ENCODE measurements at regions not wholly inside any gene's neighbourhood (a gene's known extent, or its start where the extent isn't known, plus 50 kb on each side); places are given as distances from the start of the nearest gene placed in this dataset.

DNA sequence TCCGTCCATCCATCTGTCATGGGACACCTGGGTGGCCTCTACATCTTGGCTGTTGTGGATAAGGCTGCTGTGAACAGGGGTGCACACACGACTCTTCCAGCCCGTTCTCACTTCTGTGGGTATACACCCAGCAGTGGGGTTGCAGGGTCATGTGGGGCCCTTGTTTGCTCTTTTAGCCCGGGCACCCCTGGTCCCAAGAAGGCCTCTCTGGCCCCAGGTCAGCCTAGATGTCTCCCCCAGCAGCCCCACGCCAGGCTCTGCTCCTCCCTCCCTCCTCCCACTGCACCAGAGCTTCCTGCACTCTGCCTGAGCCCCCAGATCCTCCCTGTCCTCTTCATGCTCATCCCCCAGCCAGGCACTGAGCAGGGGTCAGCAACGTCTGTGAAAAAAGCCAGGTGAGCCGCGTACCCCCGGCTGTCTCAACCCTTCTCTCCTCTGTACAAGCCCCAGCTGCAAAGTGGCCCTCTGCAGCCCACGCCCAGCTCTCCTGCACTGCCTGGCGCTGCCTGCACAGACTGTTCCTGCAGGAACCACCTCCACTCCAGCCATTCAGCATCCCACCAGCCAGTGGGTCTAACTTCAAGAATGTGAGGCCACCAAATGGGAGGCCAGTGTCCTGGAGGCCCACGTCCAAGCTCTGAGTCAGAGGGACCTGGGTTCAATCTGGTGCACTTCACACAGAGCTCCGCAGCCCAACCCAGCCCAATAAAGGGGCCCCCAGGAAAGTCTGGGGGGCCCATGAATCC is 1508.9 kb downstream of the BRD1 start:
- no peak for TF ChIP-seq EZH2phosphoT487 (conservative IDR thresholded peaks at IDR 0.05; ENCODE audit: low read length)
- TF ChIP-seq, protein P1, sequence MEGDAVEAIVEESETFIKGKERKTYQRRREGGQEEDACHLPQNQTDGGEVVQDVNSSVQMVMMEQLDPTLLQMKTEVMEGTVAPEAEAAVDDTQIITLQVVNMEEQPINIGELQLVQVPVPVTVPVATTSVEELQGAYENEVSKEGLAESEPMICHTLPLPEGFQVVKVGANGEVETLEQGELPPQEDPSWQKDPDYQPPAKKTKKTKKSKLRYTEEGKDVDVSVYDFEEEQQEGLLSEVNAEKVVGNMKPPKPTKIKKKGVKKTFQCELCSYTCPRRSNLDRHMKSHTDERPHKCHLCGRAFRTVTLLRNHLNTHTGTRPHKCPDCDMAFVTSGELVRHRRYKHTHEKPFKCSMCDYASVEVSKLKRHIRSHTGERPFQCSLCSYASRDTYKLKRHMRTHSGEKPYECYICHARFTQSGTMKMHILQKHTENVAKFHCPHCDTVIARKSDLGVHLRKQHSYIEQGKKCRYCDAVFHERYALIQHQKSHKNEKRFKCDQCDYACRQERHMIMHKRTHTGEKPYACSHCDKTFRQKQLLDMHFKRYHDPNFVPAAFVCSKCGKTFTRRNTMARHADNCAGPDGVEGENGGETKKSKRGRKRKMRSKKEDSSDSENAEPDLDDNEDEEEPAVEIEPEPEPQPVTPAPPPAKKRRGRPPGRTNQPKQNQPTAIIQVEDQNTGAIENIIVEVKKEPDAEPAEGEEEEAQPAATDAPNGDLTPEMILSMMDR (IDR thresholded peaks at IDR 0.05; ENCODE audit: insufficient read depth, low read length, poor library complexity, severe bottlenecking): no peak
- H3K79me2 ChIP-seq (ENCODE audit: insufficient read depth, low read length): no peaks in the 10 kb centered on the region

DNA sequence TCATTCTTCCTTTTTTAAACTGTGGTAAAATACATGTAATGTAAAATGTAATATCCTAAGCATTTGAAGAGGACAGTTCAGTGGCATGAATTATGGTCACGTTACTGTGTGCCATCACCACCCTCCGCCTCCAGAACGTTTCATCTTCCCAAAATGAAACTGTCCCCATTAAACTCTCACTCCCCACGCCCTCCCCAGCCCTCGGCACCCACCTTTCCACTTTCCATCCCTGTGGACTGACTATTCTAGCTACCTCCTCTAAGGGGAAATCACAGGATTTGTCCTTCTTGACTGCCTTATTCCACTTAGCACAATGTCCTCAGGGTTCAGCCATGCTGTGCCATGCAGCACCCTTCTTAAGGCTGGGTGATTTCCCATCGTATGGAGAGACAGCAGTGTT is 1509.5 kb downstream of the BRD1 start:
- Histone ChIP-seq H3K9me3 (ENCODE audit: insufficient read depth, low read length) (no peaks in the 10 kb centered on the region), H3K9me2 (replicated peaks; ENCODE audit: insufficient read depth, low read length) (no peaks in the 10 kb centered on the region), H3K4me3 (ENCODE audit: insufficient read depth, low read length, poor library complexity, severe bottlenecking) (no peak overlapping the region), H3K9ac (ENCODE audit: low read length) (no peak overlapping the region), H2AFZ (ENCODE audit: low read depth, low read length, severe bottlenecking) (no peak overlapping the region), H3K36me3 (ENCODE audit: low read length) (no peaks in the 10 kb centered on the region), H4K20me1 (ENCODE audit: low read depth, low read length) (no peaks in the 10 kb centered on the region), H3K27me3 (ENCODE audit: low read length) (no peaks in the 10 kb centered on the region), H3K79me2 (ENCODE audit: insufficient read depth, low read length) (no peaks in the 10 kb centered on the region), H3K4me2 (ENCODE audit: low read depth, low read length, poor library complexity, severe bottlenecking) (no peak overlapping the region), H3K27ac (ENCODE audit: low read depth, low read length) (no peak overlapping the region), H3F3A (ENCODE audit: insufficient read depth) (no peaks in the 10 kb centered on the region)
- TF ChIP-seq, protein P1 (IDR thresholded peaks at IDR 0.05; ENCODE audit: insufficient read depth, low read length, poor library complexity, severe bottlenecking): no peak
- TF ChIP-seq EZH2phosphoT487 (conservative IDR thresholded peaks at IDR 0.05; ENCODE audit: low read length): no peak

More for the DNA sequence above, 1508.9 kb downstream of the BRD1 start:
- Histone ChIP-seq H3K27me3 (ENCODE audit: low read length) (no peaks in the 10 kb centered on the region), H4K20me1 (ENCODE audit: low read depth, low read length) (no peaks in the 10 kb centered on the region), H3K9me3 (ENCODE audit: insufficient read depth, low read length) (no peaks in the 10 kb centered on the region), H3K4me3 (ENCODE audit: insufficient read depth, low read length, poor library complexity, severe bottlenecking) (no peak overlapping the region), H2AFZ (ENCODE audit: low read depth, low read length, severe bottlenecking) (no peak overlapping the region), H3K9me2 (replicated peaks; ENCODE audit: insufficient read depth, low read length) (no peaks in the 10 kb centered on the region), H3K27ac (ENCODE audit: low read depth, low read length) (no peak overlapping the region), H3K9ac (ENCODE audit: low read length) (no peak overlapping the region), H3K4me2 (ENCODE audit: low read depth, low read length, poor library complexity, severe bottlenecking) (no peak overlapping the region), H3F3A (ENCODE audit: insufficient read depth) (no peaks in the 10 kb centered on the region), H3K36me3 (ENCODE audit: low read length) (no peaks in the 10 kb centered on the region)

DNA sequence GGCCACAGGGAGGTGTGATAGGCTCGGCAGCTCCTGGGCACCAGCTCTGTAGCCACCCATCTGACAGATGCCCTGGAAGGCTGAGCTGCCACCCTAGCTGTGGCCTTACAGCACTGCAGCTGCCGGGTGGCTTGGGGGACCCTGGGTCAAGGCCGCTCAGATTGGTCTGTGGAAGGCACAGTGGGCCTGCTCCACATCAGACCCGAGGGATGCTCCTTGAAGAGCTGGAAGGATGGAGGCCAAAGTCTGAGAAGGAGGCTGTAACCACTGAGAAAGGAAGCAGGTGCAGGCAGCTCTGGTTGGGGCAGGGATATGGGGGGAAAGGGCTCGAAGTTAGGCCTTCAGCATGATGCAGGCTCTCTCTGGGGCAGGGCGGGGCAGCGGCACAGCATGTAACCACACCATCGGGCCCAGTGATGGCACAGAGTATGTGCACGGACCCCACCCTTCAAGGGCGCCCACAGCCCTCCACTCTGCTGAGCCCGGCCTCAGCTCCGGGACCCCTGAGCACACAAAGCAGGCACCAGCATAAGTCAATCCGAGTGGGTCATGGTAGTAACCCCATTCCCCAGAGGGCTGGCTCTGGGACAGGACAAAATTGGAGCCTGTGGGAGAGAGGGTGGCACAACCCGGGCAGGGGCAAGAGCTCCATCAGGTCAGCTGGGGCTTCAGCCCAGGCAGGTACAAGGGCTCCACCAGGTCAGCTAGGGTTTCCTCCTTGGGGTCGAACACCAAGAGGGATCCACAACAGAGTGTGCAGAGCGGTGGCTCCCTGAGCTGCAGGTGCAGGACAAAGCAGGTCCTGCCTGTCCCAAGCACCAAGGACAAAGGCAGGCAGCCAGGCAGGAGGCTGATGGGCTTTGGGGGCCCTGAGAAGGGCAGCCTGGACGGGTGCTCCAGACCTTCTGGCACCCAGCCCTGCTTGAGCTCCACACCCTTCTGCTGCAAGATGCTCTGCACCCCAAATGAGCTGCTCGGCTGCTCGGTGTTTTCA is 1511.1 kb downstream of the BRD1 start:
- no peak overlapping the region for H3K9ac ChIP-seq (ENCODE audit: low read length)
- H3K27me3 ChIP-seq (ENCODE audit: low read length): no peaks in the 10 kb centered on the region
- H2AFZ ChIP-seq (ENCODE audit: low read depth, low read length, severe bottlenecking): no peak overlapping the region
- H3K9me3 ChIP-seq (ENCODE audit: insufficient read depth, low read length): peaks cover 7% of the 10 kb centered on the region; the same call in 1 of the 2 replicates
- H3K27ac ChIP-seq (ENCODE audit: low read depth, low read length): no peak overlapping the region
- no peak overlapping the region for H3K4me3 ChIP-seq (ENCODE audit: insufficient read depth, low read length, poor library complexity, severe bottlenecking)
- TF ChIP-seq EZH2phosphoT487 (conservative IDR thresholded peaks at IDR 0.05; ENCODE audit: low read length): no peak
- H3K9me2 ChIP-seq (replicated peaks; ENCODE audit: insufficient read depth, low read length): no peaks in the 10 kb centered on the region
- no peaks in the 10 kb centered on the region for H4K20me1 ChIP-seq (ENCODE audit: low read depth, low read length)
- H3F3A ChIP-seq (ENCODE audit: insufficient read depth): no peaks in the 10 kb centered on the region
- no peak overlapping the region for H3K4me2 ChIP-seq (ENCODE audit: low read depth, low read length, poor library complexity, severe bottlenecking)
- H3K36me3 ChIP-seq (ENCODE audit: low read length): no peaks in the 10 kb centered on the region
- H3K79me2 ChIP-seq (ENCODE audit: insufficient read depth, low read length): no peaks in the 10 kb centered on the region
